Inflammatory macrophage (primary cell): ENCODE measurements at regions not wholly inside any gene's neighbourhood (a gene's known extent, or its start where the extent isn't known, plus 50 kb on each side); places are given as distances from the start of the nearest gene placed in this dataset.

Experiments
- DNase-seq, 2 donors: peaks; one replicate each; pipeline ENCODE4 v3.0.0-alpha.2; 2020 to 2022

- DNase-seq = no peak
Observed at GRCh38 chr15:29873947-29874411, 51.7 kb upstream of the TJP1 start.

- no peak for DNase-seq
Observed at GRCh38 chr15:29873264-29873663, 51.0 kb upstream of the TJP1 start.

- DNase-seq = no peak
Observed at GRCh38 chr15:29872716-29873115, 50.4 kb upstream of the TJP1 start.
